ENCODE measurements at regions not wholly inside any gene's neighbourhood (a gene's known extent, or its start where the extent isn't known, plus 50 kb on each side); places are given as distances from the start of the nearest gene placed in this dataset.

DNA sequence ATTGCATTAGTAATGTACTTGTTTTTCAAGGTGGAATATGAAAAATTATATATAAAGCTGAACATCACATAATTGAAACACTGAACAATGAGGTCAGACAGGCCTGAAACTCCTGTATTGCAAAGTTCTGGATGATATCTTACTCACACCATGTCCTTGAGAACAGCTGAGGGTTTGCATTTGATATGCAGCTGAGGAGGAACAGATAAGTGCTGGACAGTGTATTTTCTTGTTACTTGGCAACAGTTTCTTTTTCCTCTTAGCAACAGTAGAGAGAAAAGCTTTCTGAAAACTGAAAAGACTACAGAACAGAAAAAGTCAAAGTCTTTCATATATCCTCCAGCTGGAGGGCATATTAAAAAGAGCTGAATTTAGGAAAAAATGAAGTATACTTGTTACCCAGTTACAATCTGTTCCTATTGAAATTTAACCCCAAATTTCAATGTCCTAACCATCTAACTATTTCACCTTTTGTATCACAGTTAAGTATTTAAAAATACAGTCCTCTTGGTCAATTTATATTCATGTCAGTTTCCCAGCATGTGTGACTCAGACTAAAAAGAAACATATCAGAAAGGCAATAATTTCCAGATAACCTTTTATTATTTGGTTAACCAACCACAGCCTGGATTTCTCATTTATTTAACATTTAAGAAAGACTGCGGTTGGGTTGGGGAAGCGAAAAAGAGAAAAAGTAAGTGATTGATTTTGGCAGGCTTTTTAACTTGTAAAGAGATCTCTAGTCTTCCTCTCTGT, 733.0 kb upstream of the DPPA4 start:
- Histone ChIP-seq H3K9me1 (ENCODE audit: control insufficient read depth, insufficient read depth, low read length) (no peaks in the 10 kb centered on the region), H3K9me3 (replicated peaks; ENCODE audit: control insufficient read depth, insufficient read depth, low read depth, low read length) (no peaks in the 10 kb centered on the region), H3K4me3 (no peak overlapping the region), H3K36me3 (ENCODE audit: control insufficient read depth, insufficient read depth, low read length) (no peaks in the 10 kb centered on the region), H3K9ac (ENCODE audit: insufficient read depth in 1 of 2, low read depth in 2 of 2, low read length in 2 of 2) (no peak overlapping the region), H3K4me1 (replicated peaks in 1 of 2; ENCODE audit: control insufficient read depth in 2 of 2, insufficient read depth in 2 of 2, low read length in 2 of 2) (no peaks in the 10 kb centered on the region), H4K20me1 (replicated peaks; ENCODE audit: control insufficient read depth, insufficient read depth, low read length) (no peaks in the 10 kb centered on the region), H3K27me3 (ENCODE audit: control insufficient read depth in 2 of 2, insufficient read depth in 2 of 2, low read length in 2 of 2) (no peaks in the 10 kb centered on the region), H2AFZ (ENCODE audit: low read depth, low read length) (no peak overlapping the region), H3K79me2 (ENCODE audit: control insufficient read depth, insufficient read depth, low read length) (no peaks in the 10 kb centered on the region), H3K4me2 (ENCODE audit: insufficient read depth, low read length) (no peak overlapping the region), H3K27ac (ENCODE audit: extremely low read depth, low read depth, low read length) (no peak overlapping the region)
- FAIRE-seq = no peak
- DNase-seq (ENCODE audit: extremely low read depth in 1 of 4, low spot score in 3 of 4) = no peak
- whole genome bisulfite sequencing (ENCODE audit: insufficient coverage, low coverage, missing lambda C conversion rate) = 0% methylated on average over 2 of the region's 2 CpGs
- POLR2A ChIA-PET = no interaction called here
- ATAC-seq = no peak
- no peak for TF ChIP-seq ZNF77 (CRISPR knock-in tag; IDR thresholded peaks at IDR 0.05)
- TF ChIP-seq, protein P1, sequence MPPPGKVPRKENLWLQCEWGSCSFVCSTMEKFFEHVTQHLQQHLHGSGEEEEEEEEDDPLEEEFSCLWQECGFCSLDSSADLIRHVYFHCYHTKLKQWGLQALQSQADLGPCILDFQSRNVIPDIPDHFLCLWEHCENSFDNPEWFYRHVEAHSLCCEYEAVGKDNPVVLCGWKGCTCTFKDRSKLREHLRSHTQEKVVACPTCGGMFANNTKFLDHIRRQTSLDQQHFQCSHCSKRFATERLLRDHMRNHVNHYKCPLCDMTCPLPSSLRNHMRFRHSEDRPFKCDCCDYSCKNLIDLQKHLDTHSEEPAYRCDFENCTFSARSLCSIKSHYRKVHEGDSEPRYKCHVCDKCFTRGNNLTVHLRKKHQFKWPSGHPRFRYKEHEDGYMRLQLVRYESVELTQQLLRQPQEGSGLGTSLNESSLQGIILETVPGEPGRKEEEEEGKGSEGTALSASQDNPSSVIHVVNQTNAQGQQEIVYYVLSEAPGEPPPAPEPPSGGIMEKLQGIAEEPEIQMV (tag; conservative IDR thresholded peaks at IDR 0.05; ENCODE audit: low read depth) = no peak
- TF ChIP-seq DMBX1 (CRISPR knock-in tag; IDR thresholded peaks at IDR 0.05; ENCODE audit: borderline replicate concordance) = no peak
- TF ChIP-seq, protein P2, sequence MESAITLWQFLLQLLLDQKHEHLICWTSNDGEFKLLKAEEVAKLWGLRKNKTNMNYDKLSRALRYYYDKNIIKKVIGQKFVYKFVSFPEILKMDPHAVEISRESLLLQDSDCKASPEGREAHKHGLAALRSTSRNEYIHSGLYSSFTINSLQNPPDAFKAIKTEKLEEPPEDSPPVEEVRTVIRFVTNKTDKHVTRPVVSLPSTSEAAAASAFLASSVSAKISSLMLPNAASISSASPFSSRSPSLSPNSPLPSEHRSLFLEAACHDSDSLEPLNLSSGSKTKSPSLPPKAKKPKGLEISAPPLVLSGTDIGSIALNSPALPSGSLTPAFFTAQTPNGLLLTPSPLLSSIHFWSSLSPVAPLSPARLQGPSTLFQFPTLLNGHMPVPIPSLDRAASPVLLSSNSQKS (CRISPR knock-in tag; IDR thresholded peaks at IDR 0.05) = no peak
- no peak for TF ChIP-seq ZNF764 (CRISPR knock-in tag; IDR thresholded peaks at IDR 0.05; ENCODE audit: low read depth)
- TF ChIP-seq KDM5B (IDR thresholded peaks at IDR 0.05; ENCODE audit: insufficient replicate concordance, low read depth, low read length) = no peak
- no peak for TF ChIP-seq SMARCE1 (IDR thresholded peaks at IDR 0.05)
- TF ChIP-seq TCF7L2 (IDR thresholded peaks at IDR 0.05; ENCODE audit: low read depth, low read length) = no peak
- TF ChIP-seq, protein P3, sequence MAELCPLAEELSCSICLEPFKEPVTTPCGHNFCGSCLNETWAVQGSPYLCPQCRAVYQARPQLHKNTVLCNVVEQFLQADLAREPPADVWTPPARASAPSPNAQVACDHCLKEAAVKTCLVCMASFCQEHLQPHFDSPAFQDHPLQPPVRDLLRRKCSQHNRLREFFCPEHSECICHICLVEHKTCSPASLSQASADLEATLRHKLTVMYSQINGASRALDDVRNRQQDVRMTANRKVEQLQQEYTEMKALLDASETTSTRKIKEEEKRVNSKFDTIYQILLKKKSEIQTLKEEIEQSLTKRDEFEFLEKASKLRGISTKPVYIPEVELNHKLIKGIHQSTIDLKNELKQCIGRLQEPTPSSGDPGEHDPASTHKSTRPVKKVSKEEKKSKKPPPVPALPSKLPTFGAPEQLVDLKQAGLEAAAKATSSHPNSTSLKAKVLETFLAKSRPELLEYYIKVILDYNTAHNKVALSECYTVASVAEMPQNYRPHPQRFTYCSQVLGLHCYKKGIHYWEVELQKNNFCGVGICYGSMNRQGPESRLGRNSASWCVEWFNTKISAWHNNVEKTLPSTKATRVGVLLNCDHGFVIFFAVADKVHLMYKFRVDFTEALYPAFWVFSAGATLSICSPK (IDR thresholded peaks at IDR 0.05; ENCODE audit: borderline replicate concordance) = no peak
- no peak for TF ChIP-seq MYNN (IDR thresholded peaks at IDR 0.05)
- no peak for TF ChIP-seq MYNN (CRISPR knock-in tag; IDR thresholded peaks at IDR 0.05)
- no peak for TF ChIP-seq ZKSCAN3 (CRISPR knock-in tag; IDR thresholded peaks at IDR 0.05)
- no peak for TF ChIP-seq IRF2 (CRISPR knock-in tag; IDR thresholded peaks at IDR 0.05)
- TF ChIP-seq SP1 (CRISPR knock-in tag; IDR thresholded peaks at IDR 0.05) = no peak
- no peak for TF ChIP-seq MCM5 (IDR thresholded peaks at IDR 0.05; ENCODE audit: low read depth)
- no peak for TF ChIP-seq DNMT1 (IDR thresholded peaks at IDR 0.05)
- no peak for TF ChIP-seq ZNF239 (CRISPR knock-in tag; IDR thresholded peaks at IDR 0.05)
- TF ChIP-seq ZNF551 (CRISPR knock-in tag; IDR thresholded peaks at IDR 0.05) = no peak
- no peak for TF ChIP-seq CBX1 (IDR thresholded peaks at IDR 0.05; ENCODE audit: low read depth)
- in situ Hi-C loops (cut with MboI) = no loop called here
- BruUV-seq (replicated peaks) = no TSS peak
- CTCF ChIA-PET (ENCODE audit: low intra/inter-chr PET ratio) = no interaction called here
- intact Hi-C loops (cut with micrococcal nuclease) = no loop called here

All from K562 (cell line).